Lower leg skin (tissue), 3 donors: ENCODE measurements at regions not wholly inside any gene's neighbourhood (a gene's known extent, or its start where the extent isn't known, plus 50 kb on each side); places are given as distances from the start of the nearest gene placed in this dataset.

Source experiments
- POLR2A ChIP-seq, 2 donors: fragments of 450-650 bp; IDR thresholded peaks; one replicate each; pipeline ENCODE4 v1.6.1; 2016 to 2017; ENCODE audit warnings: antibody characterized with exemption in 2 of 2, mild to moderate bottlenecking in 1 of 2, moderate library complexity in 1 of 2
- TF ChIP-seq, protein P1 (sequence below), 3 donors: fragments of 450-650 bp; IDR thresholded peaks; one replicate each; pipeline ENCODE4 v1.5.1; 2016; ENCODE audit warnings: antibody characterized with exemption in 3 of 3, mild to moderate bottlenecking in 3 of 3, moderate library complexity in 2 of 3

DNA sequence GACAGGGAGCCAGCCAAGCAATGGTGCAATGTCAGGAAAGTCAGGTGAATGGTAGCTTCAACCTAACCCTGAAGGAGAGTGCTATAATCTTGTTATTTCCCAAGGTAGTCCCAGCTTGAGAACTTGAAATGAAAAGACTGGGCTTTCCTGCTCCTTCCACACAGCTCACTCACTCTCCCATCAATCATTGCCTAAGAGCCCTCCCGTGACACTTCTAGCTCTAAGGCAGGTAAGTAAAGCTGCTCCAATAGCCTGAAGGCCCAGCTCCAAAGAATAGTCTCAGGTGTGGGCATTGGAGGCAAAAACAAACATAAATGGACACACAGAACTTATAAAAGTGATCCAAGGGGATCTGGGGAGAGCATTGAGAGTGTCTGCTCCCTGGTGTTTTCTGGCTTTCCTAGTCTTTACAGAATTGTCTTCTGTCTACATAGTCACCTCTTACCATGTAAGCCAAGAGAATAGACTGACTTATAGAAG lies 63.1 kb upstream of the TBC1D5 start:
- TF ChIP-seq, protein P1, sequence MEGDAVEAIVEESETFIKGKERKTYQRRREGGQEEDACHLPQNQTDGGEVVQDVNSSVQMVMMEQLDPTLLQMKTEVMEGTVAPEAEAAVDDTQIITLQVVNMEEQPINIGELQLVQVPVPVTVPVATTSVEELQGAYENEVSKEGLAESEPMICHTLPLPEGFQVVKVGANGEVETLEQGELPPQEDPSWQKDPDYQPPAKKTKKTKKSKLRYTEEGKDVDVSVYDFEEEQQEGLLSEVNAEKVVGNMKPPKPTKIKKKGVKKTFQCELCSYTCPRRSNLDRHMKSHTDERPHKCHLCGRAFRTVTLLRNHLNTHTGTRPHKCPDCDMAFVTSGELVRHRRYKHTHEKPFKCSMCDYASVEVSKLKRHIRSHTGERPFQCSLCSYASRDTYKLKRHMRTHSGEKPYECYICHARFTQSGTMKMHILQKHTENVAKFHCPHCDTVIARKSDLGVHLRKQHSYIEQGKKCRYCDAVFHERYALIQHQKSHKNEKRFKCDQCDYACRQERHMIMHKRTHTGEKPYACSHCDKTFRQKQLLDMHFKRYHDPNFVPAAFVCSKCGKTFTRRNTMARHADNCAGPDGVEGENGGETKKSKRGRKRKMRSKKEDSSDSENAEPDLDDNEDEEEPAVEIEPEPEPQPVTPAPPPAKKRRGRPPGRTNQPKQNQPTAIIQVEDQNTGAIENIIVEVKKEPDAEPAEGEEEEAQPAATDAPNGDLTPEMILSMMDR (IDR thresholded peaks at IDR 0.05): no peak
- TF ChIP-seq POLR2A (IDR thresholded peaks at IDR 0.05): no peak
